ENCODE measurements at regions not wholly inside any gene's neighbourhood (a gene's known extent, or its start where the extent isn't known, plus 50 kb on each side); places are given as distances from the start of the nearest gene placed in this dataset.

DNA sequence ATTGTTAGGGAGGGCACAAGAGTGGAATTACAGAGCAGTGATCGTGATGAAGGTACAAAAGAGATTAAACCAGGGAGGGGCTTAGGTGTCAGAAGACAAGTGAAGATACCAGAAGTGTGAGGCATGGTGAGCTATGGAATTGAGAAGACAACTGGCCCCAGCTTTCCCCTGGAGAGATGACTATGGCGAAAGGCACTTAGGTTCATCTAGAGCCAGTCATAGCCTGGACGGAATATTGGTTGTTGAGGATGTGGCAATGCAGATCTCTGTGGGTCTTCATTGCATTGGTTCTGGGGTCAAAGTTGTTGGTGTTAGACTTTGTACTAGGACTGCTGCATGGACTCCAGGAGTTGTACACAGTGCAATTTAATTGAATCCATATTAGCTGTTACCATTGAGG lies 115.7 kb downstream of the FASLG start:
- TF ChIP-seq MXI1 (conservative IDR thresholded peaks at IDR 0.05; ENCODE audit: poor library complexity, severe bottlenecking) (no peak), EZH2 (IDR thresholded peaks at IDR 0.05; ENCODE audit: borderline replicate concordance, insufficient read depth, low read length, poor library complexity, severe bottlenecking) (no peak), RAD21 (conservative IDR thresholded peaks at IDR 0.05) (no peak), TAF1 (IDR thresholded peaks at IDR 0.05; ENCODE audit: low read depth) (no peak), EP300 (conservative IDR thresholded peaks at IDR 0.05; ENCODE audit: poor library complexity, severe bottlenecking) (no peak), SMC3 (conservative IDR thresholded peaks at IDR 0.05; ENCODE audit: poor library complexity) (no peak)
- TF ChIP-seq, protein P1, sequence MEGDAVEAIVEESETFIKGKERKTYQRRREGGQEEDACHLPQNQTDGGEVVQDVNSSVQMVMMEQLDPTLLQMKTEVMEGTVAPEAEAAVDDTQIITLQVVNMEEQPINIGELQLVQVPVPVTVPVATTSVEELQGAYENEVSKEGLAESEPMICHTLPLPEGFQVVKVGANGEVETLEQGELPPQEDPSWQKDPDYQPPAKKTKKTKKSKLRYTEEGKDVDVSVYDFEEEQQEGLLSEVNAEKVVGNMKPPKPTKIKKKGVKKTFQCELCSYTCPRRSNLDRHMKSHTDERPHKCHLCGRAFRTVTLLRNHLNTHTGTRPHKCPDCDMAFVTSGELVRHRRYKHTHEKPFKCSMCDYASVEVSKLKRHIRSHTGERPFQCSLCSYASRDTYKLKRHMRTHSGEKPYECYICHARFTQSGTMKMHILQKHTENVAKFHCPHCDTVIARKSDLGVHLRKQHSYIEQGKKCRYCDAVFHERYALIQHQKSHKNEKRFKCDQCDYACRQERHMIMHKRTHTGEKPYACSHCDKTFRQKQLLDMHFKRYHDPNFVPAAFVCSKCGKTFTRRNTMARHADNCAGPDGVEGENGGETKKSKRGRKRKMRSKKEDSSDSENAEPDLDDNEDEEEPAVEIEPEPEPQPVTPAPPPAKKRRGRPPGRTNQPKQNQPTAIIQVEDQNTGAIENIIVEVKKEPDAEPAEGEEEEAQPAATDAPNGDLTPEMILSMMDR (IDR thresholded peaks at IDR 0.05; ENCODE audit: poor library complexity, severe bottlenecking) = no peak
- TF ChIP-seq, protein P2, sequence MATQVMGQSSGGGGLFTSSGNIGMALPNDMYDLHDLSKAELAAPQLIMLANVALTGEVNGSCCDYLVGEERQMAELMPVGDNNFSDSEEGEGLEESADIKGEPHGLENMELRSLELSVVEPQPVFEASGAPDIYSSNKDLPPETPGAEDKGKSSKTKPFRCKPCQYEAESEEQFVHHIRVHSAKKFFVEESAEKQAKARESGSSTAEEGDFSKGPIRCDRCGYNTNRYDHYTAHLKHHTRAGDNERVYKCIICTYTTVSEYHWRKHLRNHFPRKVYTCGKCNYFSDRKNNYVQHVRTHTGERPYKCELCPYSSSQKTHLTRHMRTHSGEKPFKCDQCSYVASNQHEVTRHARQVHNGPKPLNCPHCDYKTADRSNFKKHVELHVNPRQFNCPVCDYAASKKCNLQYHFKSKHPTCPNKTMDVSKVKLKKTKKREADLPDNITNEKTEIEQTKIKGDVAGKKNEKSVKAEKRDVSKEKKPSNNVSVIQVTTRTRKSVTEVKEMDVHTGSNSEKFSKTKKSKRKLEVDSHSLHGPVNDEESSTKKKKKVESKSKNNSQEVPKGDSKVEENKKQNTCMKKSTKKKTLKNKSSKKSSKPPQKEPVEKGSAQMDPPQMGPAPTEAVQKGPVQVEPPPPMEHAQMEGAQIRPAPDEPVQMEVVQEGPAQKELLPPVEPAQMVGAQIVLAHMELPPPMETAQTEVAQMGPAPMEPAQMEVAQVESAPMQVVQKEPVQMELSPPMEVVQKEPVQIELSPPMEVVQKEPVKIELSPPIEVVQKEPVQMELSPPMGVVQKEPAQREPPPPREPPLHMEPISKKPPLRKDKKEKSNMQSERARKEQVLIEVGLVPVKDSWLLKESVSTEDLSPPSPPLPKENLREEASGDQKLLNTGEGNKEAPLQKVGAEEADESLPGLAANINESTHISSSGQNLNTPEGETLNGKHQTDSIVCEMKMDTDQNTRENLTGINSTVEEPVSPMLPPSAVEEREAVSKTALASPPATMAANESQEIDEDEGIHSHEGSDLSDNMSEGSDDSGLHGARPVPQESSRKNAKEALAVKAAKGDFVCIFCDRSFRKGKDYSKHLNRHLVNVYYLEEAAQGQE (IDR thresholded peaks at IDR 0.05; ENCODE audit: borderline replicate concordance) = no peak

Measured in neural cell (in vitro differentiated cells).